WTC11 (cell line): ENCODE measurements at regions not wholly inside any gene's neighbourhood (a gene's known extent, or its start where the extent isn't known, plus 50 kb on each side); places are given as distances from the start of the nearest gene placed in this dataset.

ENCODE experiments used
- ATAC-seq: fragments of 200-7000 bp; cut with Tn5 transposase; 2 replicates; pipeline ENCODE4 v1.10.0; 2021; ENCODE audit warnings: mild to moderate bottlenecking, moderate library complexity
- CTCF ChIA-PET: fragments of 300-600 bp; sonication (Branson Sonifier 250); formaldehyde crosslinking; loops from one replicate; lab custom pipeline; 2021; ENCODE audit warnings: antibody characterized with exemption; lab: Charles Lee
- POLR2A ChIA-PET: fragments of 350-600 bp; sonication (Branson Sonifier 250); formaldehyde crosslinking; loops from one replicate; lab custom pipeline; 2021; ENCODE audit warnings: antibody characterized with exemption; lab: Charles Lee
- DNase-seq: peaks from one replicate; pipeline ENCODE4 v3.0.0; 2021; ENCODE audit warnings: low spot score
- H3K27ac Mint-ChIP-seq: 2 replicates; pipeline ENCODE4 v1.8.0; 2021; ENCODE audit warnings: mixed read lengths
- H3K27me3 Mint-ChIP-seq: 2 replicates; pipeline ENCODE4 v1.8.0; 2021; ENCODE audit warnings: low read depth, mild to moderate bottlenecking, moderate library complexity, mixed read lengths
- H3K36me3 Mint-ChIP-seq: 2 replicates; pipeline ENCODE4 v1.8.0; 2021; ENCODE audit warnings: mixed read lengths
- H3K4me1 Mint-ChIP-seq: 2 replicates; pipeline ENCODE4 v1.8.0; 2022; ENCODE audit warnings: mixed read lengths
- H3K4me3 Mint-ChIP-seq: 2 replicates; pipeline ENCODE4 v1.8.0; 2021; ENCODE audit warnings: mild to moderate bottlenecking, moderate library complexity, mixed read lengths
- H3K9me3 Mint-ChIP-seq: 2 replicates; pipeline ENCODE4 v1.8.0; 2021; ENCODE audit warnings: mixed read lengths
- FOXK1 ChIP-seq: sonication (generic); formaldehyde crosslinking; IDR thresholded peaks from 2 replicates; pipeline ENCODE4 v1.8.0; 2022; ENCODE audit warnings: mild to moderate bottlenecking, moderate library complexity, missing genetic modification reagents
- GABPB1 ChIP-seq: sonication (generic); formaldehyde crosslinking; IDR thresholded peaks from 2 replicates; pipeline ENCODE4 v1.8.1; 2023; ENCODE audit warnings: mild to moderate bottlenecking, missing genetic modification reagents
- GTF2I ChIP-seq: fragments of 250-450 bp; sonication (Bioruptor Pico); conservative IDR thresholded peaks from 2 replicates; pipeline ENCODE4 v1.4.0; 2021; ENCODE audit warnings: mild to moderate bottlenecking
- NFE2L1 ChIP-seq: sonication (generic); formaldehyde crosslinking; IDR thresholded peaks from 2 replicates; pipeline ENCODE4 v1.8.1; 2023; ENCODE audit warnings: missing genetic modification reagents
- NFYB ChIP-seq: sonication (generic); formaldehyde crosslinking; conservative IDR thresholded peaks from 2 replicates; pipeline ENCODE4 v1.8.0; 2022; ENCODE audit warnings: low read depth, missing genetic modification reagents
- NR2C2 ChIP-seq: sonication (generic); formaldehyde crosslinking; IDR thresholded peaks from 2 replicates; pipeline ENCODE4 v1.8.0; 2022; ENCODE audit warnings: mild to moderate bottlenecking, missing genetic modification reagents
- NR3C1 ChIP-seq: sonication (generic); formaldehyde crosslinking; conservative IDR thresholded peaks from 2 replicates; pipeline ENCODE4 v1.8.1; 2023; ENCODE audit warnings: low read depth, mild to moderate bottlenecking, missing genetic modification reagents
- PRDM15 ChIP-seq: sonication (generic); formaldehyde crosslinking; IDR thresholded peaks from 2 replicates; pipeline ENCODE4 v1.8.0; 2022; ENCODE audit warnings: missing genetic modification reagents
- PRRX2 ChIP-seq: fragments of 250-450 bp; sonication (Bioruptor Pico); IDR thresholded peaks from 2 replicates; pipeline ENCODE4 v1.8.0; 2021; ENCODE audit warnings: mild to moderate bottlenecking
- ZNF671 ChIP-seq: fragments of 250-450 bp; sonication (Bioruptor Pico); IDR thresholded peaks from 2 replicates; pipeline ENCODE4 v1.8.0; 2021; ENCODE audit warnings: mild to moderate bottlenecking
- TF ChIP-seq, protein P1 (sequence below): fragments of 250-450 bp; sonication (Bioruptor Pico); IDR thresholded peaks from 2 replicates; pipeline ENCODE4 v1.9.0; 2021; ENCODE audit warnings: mild to moderate bottlenecking
- TF ChIP-seq, protein P2 (sequence below): sonication (generic); formaldehyde crosslinking; IDR thresholded peaks from 2 replicates; pipeline ENCODE4 v1.8.1; 2022; ENCODE audit warnings: missing genetic modification reagents, borderline replicate concordance
- TF ChIP-seq, protein P3 (sequence below): sonication (generic); formaldehyde crosslinking; IDR thresholded peaks from 2 replicates; pipeline ENCODE4 v1.8.1; 2022; ENCODE audit warnings: mild to moderate bottlenecking, missing genetic modification reagents, moderate library complexity, borderline replicate concordance

- TF ChIP-seq GTF2I: no peak
- TF ChIP-seq NFE2L1: no peak
- TF ChIP-seq, protein P1, sequence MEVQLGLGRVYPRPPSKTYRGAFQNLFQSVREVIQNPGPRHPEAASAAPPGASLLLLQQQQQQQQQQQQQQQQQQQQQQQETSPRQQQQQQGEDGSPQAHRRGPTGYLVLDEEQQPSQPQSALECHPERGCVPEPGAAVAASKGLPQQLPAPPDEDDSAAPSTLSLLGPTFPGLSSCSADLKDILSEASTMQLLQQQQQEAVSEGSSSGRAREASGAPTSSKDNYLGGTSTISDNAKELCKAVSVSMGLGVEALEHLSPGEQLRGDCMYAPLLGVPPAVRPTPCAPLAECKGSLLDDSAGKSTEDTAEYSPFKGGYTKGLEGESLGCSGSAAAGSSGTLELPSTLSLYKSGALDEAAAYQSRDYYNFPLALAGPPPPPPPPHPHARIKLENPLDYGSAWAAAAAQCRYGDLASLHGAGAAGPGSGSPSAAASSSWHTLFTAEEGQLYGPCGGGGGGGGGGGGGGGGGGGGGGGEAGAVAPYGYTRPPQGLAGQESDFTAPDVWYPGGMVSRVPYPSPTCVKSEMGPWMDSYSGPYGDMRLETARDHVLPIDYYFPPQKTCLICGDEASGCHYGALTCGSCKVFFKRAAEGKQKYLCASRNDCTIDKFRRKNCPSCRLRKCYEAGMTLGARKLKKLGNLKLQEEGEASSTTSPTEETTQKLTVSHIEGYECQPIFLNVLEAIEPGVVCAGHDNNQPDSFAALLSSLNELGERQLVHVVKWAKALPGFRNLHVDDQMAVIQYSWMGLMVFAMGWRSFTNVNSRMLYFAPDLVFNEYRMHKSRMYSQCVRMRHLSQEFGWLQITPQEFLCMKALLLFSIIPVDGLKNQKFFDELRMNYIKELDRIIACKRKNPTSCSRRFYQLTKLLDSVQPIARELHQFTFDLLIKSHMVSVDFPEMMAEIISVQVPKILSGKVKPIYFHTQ (CRISPR knock-in tag): no peak
- no peak for TF ChIP-seq GABPB1
- no peak for TF ChIP-seq PRDM15 (CRISPR knock-in tag)
- TF ChIP-seq NR2C2 (CRISPR knock-in tag): no peak
These were observed 355.3 kb upstream of the SMIM21 start (continued) for GRCh38 chr18:75782826-75783225.

DNA sequence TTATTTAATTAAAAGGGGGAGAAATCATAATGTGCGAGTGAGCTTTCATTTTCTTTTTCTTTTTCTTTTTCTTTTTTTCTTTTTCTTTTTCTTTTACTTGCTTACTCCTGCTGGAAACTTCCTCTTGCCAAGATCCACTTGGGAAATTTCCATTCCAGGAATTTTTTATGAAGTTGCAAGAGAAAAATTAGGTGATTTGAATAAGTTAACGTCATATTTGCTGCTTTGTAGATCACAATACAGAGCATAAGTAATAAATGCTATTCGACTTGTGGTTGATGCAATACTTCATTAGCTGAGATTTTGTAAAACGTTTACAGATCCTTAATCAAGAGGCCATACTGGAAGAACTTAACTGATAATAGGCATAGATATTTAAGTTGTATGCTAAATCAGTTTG lies 354.7 kb upstream of the SMIM21 start:
- ChIA-PET CTCF (no interaction called here), POLR2A (no interaction called here)
- no peaks in the 10 kb centered on the region for H3K36me3 Mint-ChIP-seq
- no peak overlapping the region for H3K4me3 Mint-ChIP-seq
- TF ChIP-seq PRRX2: no peak
- TF ChIP-seq ZNF671 (CRISPR knock-in tag): no peak
- no peak for TF ChIP-seq NFYB
- no peak for TF ChIP-seq NR3C1 (CRISPR knock-in tag)
- TF ChIP-seq, protein P2, sequence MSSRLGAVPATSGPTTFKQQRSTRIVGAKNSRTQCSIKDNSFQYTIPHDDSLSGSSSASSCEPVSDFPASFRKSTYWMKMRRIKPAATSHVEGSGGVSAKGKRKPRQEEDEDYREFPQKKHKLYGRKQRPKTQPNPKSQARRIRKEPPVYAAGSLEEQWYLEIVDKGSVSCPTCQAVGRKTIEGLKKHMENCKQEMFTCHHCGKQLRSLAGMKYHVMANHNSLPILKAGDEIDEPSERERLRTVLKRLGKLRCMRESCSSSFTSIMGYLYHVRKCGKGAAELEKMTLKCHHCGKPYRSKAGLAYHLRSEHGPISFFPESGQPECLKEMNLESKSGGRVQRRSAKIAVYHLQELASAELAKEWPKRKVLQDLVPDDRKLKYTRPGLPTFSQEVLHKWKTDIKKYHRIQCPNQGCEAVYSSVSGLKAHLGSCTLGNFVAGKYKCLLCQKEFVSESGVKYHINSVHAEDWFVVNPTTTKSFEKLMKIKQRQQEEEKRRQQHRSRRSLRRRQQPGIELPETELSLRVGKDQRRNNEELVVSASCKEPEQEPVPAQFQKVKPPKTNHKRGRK (CRISPR knock-in tag): no peak
- TF ChIP-seq, protein P1 (CRISPR knock-in tag): no peak
- TF ChIP-seq FOXK1 (CRISPR knock-in tag): no peak
- H3K27ac Mint-ChIP-seq: no peak overlapping the region
- DNase-seq (no peak), ATAC-seq (no peak)
- peaks cover 3% of the 10 kb centered on the region; the same call in 1 of the 2 replicates for H3K9me3 Mint-ChIP-seq
- no peaks in the 10 kb centered on the region for H3K27me3 Mint-ChIP-seq
- H3K4me1 Mint-ChIP-seq: peaks cover 8% of the 10 kb centered on the region

DNA sequence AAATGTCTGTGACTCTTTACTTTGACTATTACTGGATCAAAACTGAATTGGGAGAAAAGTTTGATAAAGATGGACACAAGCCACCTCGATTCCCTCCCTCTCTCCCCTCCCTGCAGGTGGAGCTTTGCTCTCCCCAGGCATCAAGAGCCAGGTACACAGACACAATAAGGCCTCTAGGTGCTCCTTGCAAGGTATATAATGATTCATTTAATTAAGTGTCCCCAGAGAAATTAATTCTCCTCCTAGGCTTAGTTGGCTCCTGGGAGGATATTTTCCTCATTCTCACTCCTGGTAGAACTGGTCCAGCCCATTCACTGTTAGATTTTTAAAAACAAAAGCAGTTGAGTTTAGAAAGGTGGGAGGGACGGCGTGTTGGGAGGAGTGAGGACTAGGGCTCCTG lies 352.4 kb upstream of the SMIM21 start:
- Mint-ChIP-seq H3K27me3 (no peaks in the 10 kb centered on the region), H3K9me3 (no peaks in the 10 kb centered on the region), H3K4me1 (peaks cover 13% of the 10 kb centered on the region), H3K4me3 (no peak overlapping the region), H3K36me3 (no peaks in the 10 kb centered on the region), H3K27ac (no peak overlapping the region)
- ATAC-seq (no peak), DNase-seq (no peak)
- ChIA-PET CTCF (no interaction called here), POLR2A (no interaction called here)
- TF ChIP-seq, protein P3, sequence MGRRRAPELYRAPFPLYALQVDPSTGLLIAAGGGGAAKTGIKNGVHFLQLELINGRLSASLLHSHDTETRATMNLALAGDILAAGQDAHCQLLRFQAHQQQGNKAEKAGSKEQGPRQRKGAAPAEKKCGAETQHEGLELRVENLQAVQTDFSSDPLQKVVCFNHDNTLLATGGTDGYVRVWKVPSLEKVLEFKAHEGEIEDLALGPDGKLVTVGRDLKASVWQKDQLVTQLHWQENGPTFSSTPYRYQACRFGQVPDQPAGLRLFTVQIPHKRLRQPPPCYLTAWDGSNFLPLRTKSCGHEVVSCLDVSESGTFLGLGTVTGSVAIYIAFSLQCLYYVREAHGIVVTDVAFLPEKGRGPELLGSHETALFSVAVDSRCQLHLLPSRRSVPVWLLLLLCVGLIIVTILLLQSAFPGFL: no peak
